ENCODE measurements at regions not wholly inside any gene's neighbourhood (a gene's known extent, or its start where the extent isn't known, plus 50 kb on each side); places are given as distances from the start of the nearest gene placed in this dataset.

DNA sequence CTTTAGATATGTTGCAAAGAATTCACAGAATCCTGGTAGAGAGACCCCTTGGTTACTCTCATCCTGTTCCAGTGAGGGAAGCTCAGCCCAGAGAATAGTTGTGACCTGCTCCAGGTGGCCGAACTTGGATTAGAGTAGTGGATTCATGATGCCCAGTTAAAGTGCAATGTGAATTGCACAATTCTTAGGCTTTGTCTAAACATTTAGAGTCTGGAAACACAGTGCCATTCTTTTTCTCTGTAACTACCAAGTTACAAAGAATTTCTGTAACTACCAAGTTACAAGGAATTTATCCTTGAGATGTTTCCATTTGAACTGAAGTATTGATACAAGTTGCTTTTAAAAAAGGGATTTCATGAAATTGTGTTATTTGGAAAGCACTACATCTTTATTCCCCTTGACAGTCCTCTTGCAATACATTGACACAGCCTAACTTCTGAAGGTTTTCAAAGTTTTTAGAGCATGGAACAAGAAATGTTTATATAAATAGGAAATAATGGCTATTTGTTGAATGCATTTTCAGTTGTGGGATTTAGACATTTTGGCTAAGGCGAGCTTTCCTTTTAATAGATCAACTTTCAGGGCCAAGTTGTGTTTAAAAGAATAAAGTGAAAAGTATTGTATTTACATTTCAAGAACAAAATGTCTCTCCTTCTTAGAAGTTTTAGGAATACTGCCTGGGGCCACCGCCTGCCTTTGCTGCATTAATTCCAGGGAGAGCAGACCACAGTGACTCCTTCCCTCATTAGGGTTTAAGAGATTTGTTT lies 315.0 kb downstream of the LPIN1 start:
- Histone ChIP-seq H3K4me2 (ENCODE audit: insufficient read depth, low read length) (no peak overlapping the region), H3K9ac (ENCODE audit: low read depth, low read length) (no peak overlapping the region), H3K79me2 (ENCODE audit: insufficient read depth, low read length) (no peaks in the 10 kb centered on the region), H2AFZ (ENCODE audit: low read depth, low read length) (no peak overlapping the region), H3K27me3 (ENCODE audit: insufficient read depth, low read length, poor library complexity) (no peaks in the 10 kb centered on the region), H3K4me1 (ENCODE audit: insufficient read depth, low read length) (peaks cover 38% of the 10 kb centered on the region), H3K27ac (ENCODE audit: low read length) (no peak overlapping the region), H3K4me3 (ENCODE audit: low read depth in 1 of 2, low read length in 2 of 2) (no peak overlapping the region), H4K20me1 (ENCODE audit: insufficient read depth, low read length) (no peaks in the 10 kb centered on the region), H3K9me3 (ENCODE audit: insufficient read depth, low read length, severe bottlenecking) (no peaks in the 10 kb centered on the region), H3K36me3 (ENCODE audit: insufficient read depth, low read length) (no peaks in the 10 kb centered on the region)
- DNase-seq (no peak), ATAC-seq (ENCODE audit: insufficient read depth, low read depth) (no peak)
- no peak for TF ChIP-seq EZH2 (IDR thresholded peaks at IDR 0.05; ENCODE audit: borderline replicate concordance, low read depth, low read length, severe bottlenecking)
- TF ChIP-seq, protein P1, sequence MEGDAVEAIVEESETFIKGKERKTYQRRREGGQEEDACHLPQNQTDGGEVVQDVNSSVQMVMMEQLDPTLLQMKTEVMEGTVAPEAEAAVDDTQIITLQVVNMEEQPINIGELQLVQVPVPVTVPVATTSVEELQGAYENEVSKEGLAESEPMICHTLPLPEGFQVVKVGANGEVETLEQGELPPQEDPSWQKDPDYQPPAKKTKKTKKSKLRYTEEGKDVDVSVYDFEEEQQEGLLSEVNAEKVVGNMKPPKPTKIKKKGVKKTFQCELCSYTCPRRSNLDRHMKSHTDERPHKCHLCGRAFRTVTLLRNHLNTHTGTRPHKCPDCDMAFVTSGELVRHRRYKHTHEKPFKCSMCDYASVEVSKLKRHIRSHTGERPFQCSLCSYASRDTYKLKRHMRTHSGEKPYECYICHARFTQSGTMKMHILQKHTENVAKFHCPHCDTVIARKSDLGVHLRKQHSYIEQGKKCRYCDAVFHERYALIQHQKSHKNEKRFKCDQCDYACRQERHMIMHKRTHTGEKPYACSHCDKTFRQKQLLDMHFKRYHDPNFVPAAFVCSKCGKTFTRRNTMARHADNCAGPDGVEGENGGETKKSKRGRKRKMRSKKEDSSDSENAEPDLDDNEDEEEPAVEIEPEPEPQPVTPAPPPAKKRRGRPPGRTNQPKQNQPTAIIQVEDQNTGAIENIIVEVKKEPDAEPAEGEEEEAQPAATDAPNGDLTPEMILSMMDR (IDR thresholded peaks at IDR 0.05; ENCODE audit: borderline replicate concordance, extremely low read depth, low read length, poor library complexity, severe bottlenecking) = no peak

DNA sequence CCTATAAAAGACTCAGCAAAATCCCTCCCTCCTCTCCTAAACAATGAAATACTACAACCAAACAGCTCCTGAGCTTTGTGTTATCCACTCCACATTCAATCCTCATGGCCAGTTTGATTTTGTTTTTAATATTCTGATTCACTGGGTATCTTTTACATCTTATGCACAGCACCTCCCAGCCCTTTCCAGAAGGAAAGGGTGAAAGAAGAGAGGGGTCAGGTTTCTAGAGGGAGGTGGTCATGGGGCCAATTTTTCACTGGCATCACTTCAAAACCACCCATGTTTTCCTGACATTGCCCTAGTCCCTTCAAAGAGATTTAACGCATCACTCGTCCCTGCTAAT lies 315.6 kb downstream of the LPIN1 start:
- Histone ChIP-seq H3K27ac (ENCODE audit: low read length) (no peak overlapping the region), H2AFZ (ENCODE audit: low read depth, low read length) (no peak overlapping the region), H3K27me3 (ENCODE audit: insufficient read depth, low read length, poor library complexity) (no peaks in the 10 kb centered on the region), H3K9me3 (ENCODE audit: insufficient read depth, low read length, severe bottlenecking) (no peaks in the 10 kb centered on the region), H3K9ac (ENCODE audit: low read depth, low read length) (no peak overlapping the region), H3K4me2 (ENCODE audit: insufficient read depth, low read length) (no peak overlapping the region), H3K4me3 (ENCODE audit: low read depth in 1 of 2, low read length in 2 of 2) (no peak overlapping the region), H3K79me2 (ENCODE audit: insufficient read depth, low read length) (no peaks in the 10 kb centered on the region), H3K36me3 (ENCODE audit: insufficient read depth, low read length) (no peaks in the 10 kb centered on the region), H4K20me1 (ENCODE audit: insufficient read depth, low read length) (no peaks in the 10 kb centered on the region), H3K4me1 (ENCODE audit: insufficient read depth, low read length) (peaks cover 32% of the 10 kb centered on the region)
- TF ChIP-seq EZH2 (IDR thresholded peaks at IDR 0.05; ENCODE audit: borderline replicate concordance, low read depth, low read length, severe bottlenecking) = no peak
- TF ChIP-seq, protein P1 (IDR thresholded peaks at IDR 0.05; ENCODE audit: borderline replicate concordance, extremely low read depth, low read length, poor library complexity, severe bottlenecking) = no peak
- ATAC-seq (ENCODE audit: insufficient read depth, low read depth) = no peak
- DNase-seq = no peak

DNA sequence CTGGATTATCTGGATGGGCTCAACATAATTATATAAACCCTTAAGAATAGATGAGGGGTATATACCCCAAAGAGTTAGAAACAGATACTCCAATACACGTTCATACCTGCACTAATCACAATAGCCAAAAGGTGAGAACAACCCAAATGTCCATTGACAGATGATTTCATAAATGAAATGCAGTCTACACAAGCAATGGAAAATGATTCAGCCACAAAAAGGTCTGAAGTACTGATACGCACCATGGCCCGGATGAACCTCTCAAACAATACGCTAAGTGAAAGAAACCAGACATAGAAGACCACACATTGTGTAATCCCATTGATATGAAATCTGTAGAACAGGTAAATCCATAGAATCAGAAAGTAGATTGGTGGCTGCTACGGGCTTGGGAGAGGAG lies 316.8 kb downstream of the LPIN1 start:
- no peak for TF ChIP-seq EZH2 (IDR thresholded peaks at IDR 0.05; ENCODE audit: borderline replicate concordance, low read depth, low read length, severe bottlenecking)
- TF ChIP-seq, protein P1 (IDR thresholded peaks at IDR 0.05; ENCODE audit: borderline replicate concordance, extremely low read depth, low read length, poor library complexity, severe bottlenecking) = no peak
- no peak for ATAC-seq (ENCODE audit: insufficient read depth, low read depth)

More for the DNA sequence above, 316.8 kb downstream of the LPIN1 start:
- no peak overlapping the region for H2AFZ ChIP-seq (ENCODE audit: low read depth, low read length)
- no peak overlapping the region for H3K4me3 ChIP-seq (ENCODE audit: low read depth in 1 of 2, low read length in 2 of 2)
- no peaks in the 10 kb centered on the region for H3K27me3 ChIP-seq (ENCODE audit: insufficient read depth, low read length, poor library complexity)
- peaks cover 20% of the 10 kb centered on the region for H3K4me1 ChIP-seq (ENCODE audit: insufficient read depth, low read length)
- no peaks in the 10 kb centered on the region for H3K9me3 ChIP-seq (ENCODE audit: insufficient read depth, low read length, severe bottlenecking)
- H4K20me1 ChIP-seq (ENCODE audit: insufficient read depth, low read length) = no peaks in the 10 kb centered on the region
- no peak overlapping the region for H3K27ac ChIP-seq (ENCODE audit: low read length)
- no peak overlapping the region for H3K9ac ChIP-seq (ENCODE audit: low read depth, low read length)
- DNase-seq = no peak
- no peaks in the 10 kb centered on the region for H3K79me2 ChIP-seq (ENCODE audit: insufficient read depth, low read length)
- H3K4me2 ChIP-seq (ENCODE audit: insufficient read depth, low read length) = no peak overlapping the region
- no peaks in the 10 kb centered on the region for H3K36me3 ChIP-seq (ENCODE audit: insufficient read depth, low read length)
